HG03378 (cell line): ENCODE measurements at regions not wholly inside any gene's neighbourhood (a gene's known extent, or its start where the extent isn't known, plus 50 kb on each side); places are given as distances from the start of the nearest gene placed in this dataset.
"Not testable (repeated sequence)": the region's sequence is repeated elsewhere in the genome, so short reads cannot be mapped to it uniquely, and the experiment has no call there.

Experiments used
- ATAC-seq: cut with Tn5 transposase; IDR thresholded peaks from one replicate; pipeline ENCODE4 v1.9.1; 2021; ENCODE audit warnings: mild to moderate bottlenecking, moderate library complexity; ENCODE audit not compliant: unreplicated experiment

DNA sequence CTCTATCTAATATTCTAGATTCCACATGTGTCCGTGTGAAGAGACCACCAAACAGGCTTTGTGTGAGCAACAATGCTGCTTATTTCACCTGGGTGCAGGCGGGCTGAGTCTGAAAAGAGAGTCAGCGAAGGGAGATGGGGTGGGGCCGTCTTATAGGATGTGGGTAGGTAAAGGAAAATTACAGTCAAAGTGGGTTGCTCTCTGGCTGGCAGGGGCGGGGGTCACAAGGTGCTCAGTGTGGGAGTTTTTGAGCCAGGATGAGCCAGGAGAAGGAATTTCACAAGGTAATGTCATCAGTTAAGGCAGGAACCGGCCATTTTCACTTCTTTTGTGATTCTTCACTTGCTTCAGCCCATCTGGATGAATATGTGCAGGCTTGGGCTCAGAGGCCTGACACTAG lies 779.3 kb downstream of the RNF144A start:
- ATAC-seq, result not testable (repeated sequence)

DNA sequence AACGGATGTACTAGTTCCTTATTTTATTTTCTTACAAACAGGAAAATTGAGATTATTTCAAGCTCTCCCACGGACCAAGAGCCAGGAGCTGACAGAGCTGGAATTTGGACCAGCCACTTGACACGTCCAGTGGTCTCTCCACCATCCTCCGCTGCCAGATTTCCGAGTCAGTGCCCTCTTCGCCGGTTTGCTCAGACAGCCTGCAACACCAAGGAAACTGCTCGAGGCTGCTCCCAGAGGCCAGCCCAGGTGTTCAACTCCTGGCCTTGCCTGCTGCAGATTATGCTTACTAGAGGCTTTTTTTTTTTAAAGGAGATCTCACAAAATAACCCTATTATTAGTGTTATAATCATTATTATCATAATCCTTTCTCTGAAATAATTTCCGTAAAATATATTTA lies 779.8 kb downstream of the RNF144A start:
- no peak for ATAC-seq

DNA sequence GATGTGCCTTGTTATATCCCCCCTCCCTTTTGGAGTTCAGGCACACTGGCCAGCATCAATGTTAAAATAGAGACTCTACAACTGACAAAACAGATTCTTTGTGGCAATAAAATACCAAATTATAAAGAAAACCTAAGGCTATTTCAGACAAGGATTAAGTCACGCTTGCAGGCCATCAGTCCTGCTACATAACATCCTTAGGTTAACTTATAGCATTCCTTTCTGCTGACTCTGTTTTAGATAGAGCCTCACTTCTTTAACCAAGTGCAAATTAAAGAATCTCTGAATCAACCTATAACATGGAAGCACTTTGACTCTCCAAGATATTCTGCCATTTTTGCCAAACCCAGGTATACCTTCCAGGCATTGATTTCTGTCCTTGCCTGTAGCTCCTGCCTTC lies 784.6 kb downstream of the RNF144A start:
- no peak for ATAC-seq

DNA sequence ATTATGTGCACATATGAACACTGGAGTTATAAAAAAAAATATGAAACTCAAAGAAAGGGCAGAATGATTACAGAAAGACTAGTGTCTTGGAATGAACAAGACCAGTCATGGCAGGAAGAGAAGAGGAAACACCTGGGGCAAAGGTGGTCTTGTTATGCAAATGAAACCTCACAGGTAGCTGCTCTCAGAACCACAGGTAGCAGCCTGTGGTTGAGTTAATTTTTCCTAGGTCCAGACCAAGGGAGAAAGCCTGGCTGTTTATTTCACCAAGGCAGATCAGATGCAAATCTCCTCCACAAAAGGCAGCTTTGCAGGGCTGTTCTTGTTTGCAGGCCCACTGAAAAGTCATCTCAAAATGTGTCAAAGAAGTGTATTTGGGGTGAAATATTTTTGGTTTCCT lies 785.8 kb downstream of the RNF144A start:
- no peak for ATAC-seq

DNA sequence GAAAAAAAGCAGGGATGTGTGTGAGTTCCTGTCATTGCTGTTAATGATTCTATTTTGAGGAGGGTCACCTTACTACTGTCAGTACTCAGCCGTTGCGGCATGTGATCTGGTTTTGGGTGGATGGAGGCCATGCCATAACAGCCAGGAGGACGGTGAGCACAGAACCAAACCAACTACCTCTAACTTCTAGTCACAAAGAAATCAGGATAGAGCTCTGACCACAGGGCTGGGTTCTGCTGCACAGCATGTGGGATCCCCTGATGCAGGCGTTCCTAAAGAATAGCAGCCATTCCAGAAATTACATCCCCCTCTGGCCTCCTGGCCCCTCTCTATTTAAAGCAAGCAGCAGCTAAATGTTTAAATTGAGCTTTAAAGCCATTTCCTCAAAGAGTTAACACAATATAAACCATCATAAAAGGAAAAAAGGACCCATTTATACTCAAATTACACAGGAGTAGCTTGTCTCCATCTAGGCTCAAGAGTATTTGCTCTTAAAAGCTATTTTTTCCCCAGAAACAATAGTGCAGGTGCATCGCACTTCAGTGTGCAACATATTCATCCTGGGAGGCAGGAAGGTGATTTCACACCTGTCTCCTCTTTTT lies 786.4 kb downstream of the RNF144A start:
- no peak for ATAC-seq

DNA sequence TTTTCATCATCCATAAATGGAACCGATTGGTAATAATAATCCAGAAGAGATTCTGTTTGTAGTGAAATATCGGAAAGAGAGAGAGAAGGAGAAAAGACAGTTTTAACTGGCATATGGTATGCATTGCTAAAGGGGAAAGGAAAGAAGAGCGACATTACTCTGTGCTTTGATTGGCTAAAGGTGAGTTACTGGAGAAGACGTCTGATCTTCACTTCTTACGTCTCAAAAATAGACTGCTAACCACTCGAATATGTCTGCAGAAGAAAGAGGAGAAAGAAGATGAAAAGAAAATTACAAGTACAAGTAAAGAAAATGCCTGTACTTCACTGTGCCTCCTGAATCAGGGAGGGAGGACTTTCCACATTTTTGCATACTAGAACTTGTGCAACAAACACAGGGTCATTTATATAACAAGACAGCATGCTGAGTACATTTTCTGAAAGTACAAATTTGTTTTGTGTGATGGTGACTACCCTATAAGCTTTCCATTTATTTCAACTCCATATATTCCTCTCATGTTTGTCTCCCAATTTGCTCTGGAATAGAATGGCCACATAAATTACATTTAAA lies 787.2 kb downstream of the RNF144A start:
- no peak for ATAC-seq

DNA sequence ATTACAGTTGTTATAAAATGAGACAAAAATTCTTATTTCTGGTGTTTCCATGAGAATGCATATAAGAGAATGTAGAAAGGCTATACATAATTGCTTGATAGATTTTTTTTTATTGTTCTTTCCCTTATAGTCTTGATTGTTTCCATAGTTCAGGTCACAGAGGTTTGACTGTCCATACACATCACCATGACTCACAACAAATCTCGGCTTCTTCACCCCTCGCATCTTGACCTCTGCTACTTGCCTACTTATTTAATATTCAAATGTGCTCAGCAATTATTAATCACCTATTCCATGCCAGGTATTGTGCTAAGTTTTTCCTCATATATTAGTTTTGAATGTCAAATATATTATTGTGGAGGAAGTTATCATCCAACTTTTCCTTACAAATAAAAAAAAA lies 789.6 kb downstream of the RNF144A start:
- no peak for ATAC-seq

DNA sequence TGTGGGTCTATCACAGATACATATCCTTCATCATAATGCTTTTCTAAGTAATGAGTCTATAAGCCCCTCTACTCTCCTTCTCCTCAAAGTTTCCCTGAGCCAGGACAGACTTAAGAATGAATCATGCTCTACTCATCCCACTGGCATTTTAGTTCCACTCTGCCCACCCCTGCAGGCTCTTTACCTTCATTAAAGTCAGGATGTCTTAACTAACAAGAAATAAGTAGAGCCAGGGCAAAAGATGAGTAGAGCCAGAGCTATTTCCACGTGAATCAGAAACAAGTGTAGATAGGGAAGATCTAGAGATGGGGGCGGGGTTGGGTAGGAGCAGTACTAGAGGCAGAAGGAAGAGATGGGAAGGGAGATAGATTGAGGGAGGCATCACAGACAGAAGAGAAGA lies 790.5 kb downstream of the RNF144A start:
- no peak for ATAC-seq

DNA sequence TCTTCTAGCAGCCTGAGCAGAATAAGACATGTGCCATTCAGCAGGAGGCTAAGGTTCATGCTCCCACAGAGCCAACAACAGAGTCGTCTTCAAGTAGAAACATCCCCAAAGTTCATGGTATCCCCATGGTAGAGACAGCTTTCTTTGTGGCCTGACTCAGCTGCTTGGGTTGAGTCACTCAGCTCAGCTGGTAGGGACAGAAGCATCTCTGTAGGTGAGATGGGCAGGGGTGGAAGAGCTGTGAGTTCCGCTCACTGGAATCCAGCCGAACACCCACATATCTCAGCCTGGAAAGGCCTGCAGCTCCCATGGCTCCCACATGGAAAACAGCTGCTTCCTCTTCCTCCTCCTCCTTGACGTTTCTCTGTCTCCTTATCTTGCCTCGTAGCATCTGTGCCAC lies 792.7 kb downstream of the RNF144A start:
- ATAC-seq, result no peak

DNA sequence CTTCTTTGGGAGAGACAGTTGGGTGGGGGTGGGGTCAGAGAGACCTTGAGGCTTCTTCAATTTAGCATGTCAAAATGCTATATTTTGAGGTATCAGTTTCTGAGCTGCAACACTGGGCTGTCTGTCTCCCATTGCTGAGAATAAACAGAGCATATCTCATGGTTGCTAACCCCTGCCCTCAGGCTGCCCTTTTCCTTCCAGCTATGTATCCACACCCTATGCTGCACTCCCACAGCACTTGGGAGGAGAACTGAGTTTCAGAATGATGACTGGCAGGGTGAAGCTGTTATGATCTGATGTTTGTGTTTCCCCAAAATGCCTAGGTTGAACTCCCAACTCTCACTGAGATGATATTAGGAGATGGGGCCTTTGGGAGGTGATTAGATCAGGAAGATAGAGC lies 794.0 kb downstream of the RNF144A start:
- ATAC-seq, result no peak

DNA sequence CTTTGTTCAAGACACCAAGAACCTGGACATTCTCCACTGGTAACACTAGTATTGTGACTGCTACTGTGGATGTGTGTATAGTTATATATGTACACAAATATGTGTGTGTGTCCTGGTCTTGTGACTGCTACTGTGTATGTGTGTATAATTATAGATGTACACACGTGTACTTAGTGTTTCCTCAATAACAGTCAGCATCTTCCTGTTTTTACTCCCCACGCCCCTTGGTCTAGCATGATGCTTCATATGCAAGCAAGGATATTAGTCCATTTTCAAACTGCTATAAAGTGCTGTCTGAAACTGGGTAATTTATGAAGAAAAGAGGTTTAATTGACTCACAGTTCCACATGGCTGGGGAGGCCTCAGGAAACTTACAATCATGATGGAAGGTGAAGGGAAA lies 802.7 kb downstream of the RNF144A start:
- ATAC-seq, result no peak

DNA sequence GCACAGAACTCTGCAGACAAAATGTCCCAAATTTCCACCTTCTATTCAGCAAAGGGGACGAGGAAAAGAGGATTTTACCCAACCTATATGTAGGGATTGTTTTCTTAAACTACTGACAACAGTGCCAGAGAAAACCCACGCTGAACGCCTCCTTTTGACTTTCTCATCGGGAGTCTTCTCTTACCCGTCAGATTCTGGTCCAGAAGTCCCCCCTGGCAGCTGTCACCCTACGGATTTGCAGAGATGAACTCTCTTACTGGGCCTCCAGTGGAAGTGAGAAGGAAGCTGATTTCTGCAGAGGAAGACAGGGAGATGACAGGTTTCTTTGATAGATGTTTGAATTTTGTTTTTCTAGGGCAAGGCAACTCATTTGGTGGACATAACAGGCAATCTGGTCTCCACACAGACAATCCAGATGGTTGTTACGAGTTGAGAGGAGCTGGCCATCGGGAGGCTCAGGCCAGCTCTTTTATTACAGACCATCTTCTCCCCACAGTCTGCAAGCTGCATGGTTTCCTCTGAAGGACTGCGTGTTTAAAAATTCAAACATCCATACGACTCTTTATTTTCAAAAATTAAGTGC lies 804.3 kb downstream of the RNF144A start:
- no peak for ATAC-seq

DNA sequence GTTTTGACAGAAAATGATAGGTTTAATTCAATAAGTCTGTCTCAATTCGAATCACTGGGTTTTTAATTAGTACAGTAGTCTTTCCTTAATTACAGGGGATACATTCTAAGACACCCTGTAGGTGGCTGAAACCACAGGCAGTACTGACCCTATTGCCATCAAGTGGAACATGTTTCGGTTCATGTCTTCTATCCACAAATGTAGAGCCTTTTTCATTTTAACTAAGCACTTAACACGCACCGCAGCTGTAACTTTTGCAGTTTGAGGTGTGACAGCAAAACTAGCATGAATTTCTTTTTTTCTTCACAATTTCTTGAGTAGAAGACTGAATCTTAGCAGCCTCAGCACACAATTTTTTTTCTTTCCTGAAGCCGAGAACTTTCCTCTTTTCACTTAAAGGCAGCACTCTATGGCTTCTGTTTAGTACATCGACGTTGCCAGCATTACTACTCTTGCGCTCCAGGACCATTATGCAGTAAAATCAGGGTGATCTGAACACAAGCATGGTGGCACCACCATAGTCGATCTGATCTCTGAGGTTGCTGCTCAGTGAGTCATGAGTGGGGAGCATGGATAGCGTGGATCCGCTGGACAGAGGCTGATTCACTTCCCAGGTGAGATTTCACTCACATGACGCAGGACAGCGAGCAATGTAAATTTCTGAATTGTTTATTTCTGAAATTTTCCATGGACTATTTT lies 805.1 kb downstream of the RNF144A start:
- ATAC-seq, result no peak

DNA sequence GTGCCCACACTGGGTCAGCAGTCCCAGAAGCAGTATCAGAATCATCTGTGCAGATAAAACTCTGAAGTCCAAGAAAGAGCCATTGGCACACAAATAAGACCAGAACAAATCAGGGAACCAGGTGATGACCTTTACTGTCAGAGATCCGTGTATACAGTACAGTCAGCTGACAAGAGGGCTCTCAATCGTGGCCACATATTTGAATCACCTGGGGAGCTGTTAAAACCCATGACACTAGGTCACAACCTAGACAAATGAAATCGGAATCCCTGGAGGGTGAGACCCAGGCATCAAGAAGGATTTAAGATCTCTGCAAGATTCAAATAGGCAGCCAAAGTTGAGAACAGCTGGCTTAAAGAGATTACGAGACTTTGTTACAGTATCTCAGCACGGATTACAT lies 807.1 kb downstream of the RNF144A start:
- ATAC-seq, result no peak

DNA sequence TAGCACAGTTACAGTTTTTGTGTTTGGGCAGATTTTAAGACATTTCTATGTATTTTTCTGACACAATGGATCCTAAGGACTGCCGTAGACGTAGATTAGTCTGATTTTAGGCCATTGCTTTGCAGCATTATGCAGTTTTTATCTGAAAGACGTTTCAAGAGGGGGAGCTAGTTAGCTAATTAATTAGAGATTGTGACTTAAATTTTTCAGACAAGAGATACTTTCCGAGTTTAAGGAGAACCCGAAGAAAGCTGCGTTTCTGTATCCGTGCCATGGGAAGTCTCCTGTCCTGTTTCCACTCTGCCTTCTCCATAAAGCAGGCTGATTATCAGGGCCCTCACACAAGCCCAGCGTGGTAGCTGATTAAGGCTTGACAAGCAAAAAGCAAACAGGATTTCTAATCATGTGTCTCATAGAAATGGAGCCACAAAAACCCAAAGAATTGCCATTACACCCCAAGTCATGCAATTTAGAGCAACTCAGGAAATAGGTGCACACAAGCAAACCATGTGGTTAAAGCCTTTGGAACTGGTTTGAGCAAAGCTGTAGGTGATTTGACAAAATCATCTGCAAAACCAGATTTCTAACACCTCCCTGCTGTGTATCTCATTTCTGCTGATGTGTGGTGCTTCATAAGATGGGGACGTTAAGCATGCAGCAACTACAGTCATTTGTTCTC lies 808.1 kb downstream of the RNF144A start:
- ATAC-seq, result no peak

DNA sequence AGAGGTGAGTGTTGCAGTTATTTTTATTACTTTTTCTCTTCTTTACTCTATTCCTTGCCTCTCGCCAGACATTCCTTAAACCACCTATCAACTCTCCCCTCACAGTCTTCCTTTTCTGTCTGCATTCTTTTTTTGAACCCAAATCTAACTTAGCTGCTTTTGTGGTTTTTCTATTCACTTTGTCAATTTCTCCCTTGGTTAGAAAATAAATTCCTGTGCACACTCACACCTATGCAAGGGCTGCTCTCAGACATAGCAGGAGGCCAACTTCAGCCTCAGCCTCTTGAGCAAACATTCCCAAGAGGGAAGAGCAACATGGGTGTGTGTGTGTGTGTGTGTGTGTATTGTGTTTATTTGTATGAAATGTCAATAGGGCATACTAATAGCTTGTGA lies 808.6 kb downstream of the RNF144A start:
- ATAC-seq, result no peak

DNA sequence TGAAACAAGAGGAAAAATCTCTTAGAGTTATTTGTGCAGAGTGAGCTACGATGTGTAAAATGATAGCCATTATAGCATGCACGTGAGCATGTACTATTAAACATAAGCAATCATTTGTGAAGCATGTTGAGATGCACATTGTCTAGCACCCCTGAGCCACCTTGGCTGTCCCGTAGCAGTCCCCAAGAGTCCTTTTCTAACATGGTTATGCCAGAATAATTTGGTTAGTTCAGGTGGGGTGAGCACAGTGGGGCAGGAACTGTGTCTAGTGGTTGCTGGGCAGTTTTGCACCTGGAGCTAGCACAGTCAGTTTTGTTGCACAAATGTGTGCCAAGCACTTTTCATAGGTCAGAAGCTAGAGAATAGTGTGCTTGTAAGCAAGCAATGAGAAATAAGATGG lies 809.8 kb downstream of the RNF144A start:
- no peak for ATAC-seq

DNA sequence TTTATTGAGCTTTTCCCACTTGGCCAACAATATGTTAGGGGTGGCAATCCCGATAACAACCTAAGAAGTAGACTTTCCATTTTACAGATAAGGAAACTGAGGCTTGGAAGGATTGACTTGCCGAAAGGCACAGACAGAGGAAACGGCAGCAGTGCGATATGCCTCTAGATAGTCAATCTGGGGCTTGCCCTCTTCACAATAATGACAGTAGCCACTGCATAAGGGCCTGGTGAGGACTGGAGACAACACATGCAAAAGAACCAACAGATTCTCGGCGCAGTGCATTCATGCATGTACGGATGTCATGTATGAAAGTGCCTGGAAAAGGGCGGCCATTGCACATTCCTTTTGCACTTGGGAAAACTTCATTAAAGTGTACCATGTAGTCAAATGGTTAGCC lies 811.2 kb downstream of the RNF144A start:
- ATAC-seq, result no peak

DNA sequence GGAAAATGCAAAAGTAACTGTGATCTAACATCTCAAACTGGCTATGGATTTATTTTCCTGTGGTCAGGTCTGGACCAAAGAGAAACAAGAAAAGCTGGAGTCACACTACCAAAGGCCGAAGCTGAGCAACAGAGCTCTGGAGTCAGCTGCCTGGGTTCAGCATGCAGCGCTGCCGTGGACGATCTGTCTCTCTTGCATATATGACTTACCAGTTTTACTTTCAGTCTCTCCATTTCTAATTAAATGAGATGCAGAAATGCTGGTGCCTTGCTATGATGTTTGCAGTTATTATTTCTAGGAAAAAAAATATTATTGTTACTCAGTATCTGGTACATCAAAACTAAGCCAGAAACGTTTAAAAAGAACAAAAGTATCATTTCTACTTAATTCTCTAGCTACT lies 813.2 kb downstream of the RNF144A start:
- no peak for ATAC-seq

DNA sequence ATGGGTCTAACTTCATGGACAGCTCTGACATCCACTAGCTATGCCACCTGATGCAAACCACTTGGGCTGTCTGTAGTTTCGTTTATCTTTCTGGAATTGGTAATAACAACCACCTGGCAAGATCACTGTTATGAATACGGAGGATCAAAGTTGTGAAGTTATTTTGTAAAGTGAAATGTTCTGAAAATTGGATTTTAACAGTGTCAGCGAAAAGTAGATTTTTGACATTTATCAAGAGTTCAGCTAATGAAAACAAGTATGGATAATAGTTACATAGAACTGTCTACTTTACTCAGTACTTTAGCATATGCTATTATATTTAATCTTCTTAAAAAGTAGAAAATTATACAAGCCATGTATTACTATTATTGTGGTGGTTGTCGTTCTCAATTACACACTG lies 813.8 kb downstream of the RNF144A start:
- ATAC-seq, result no peak

DNA sequence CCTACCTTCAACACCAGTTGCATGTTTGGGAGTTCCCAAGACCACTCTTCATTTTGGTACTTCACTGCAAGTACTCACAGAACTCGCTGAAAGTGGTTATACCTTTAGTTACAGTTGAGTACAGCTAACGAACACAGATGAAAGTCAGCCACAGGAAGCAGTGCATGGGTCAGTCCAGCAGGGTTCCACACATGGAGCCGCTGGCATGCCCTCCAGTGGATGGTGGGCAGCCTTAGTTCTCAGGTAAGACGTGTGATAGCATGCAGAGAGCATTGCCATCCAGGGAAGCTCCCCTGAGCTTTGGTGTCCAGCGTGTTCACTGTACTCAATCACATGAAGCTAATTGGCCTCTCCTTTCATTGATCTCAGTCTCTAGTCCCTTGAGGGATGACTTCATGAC lies 815.3 kb downstream of the RNF144A start:
- ATAC-seq, result no peak
